ENCODE measurements at regions not wholly inside any gene's neighbourhood (a gene's known extent, or its start where the extent isn't known, plus 50 kb on each side); places are given as distances from the start of the nearest gene placed in this dataset.
"Not testable (repeated sequence)": the region's sequence is repeated elsewhere in the genome, so short reads cannot be mapped to it uniquely, and the experiment has no call there.

GRCh38 chr22:19662049-19662684 lies 52.1 kb upstream of the SEPTIN5 start:
- DNase-seq (ENCODE audit: low spot score) = not testable (repeated sequence)

DNA sequence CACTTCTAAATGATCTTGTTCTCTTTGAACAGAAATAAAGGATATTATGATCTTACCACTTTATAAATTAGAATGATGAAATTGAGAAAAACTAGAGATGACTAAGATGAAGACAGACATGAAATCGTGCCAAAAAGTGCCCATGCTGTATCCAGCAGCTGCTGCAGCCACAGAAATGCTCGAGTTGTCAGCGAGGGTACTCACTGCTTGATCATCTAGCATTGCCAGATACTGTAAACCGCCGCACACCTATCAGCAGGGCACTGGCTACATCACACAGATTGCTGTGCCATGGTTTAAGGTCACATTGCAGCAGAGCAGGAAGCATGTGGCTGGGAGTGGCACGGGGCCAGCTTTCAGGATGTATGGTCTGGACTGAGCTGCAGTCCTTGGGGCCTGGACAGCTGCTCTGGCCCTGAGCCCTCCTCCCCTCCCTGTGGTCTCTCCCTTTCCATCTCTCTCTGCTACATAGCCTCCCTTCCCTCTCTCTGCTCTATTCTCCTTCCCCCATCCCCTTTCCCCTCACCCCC lies 51.0 kb upstream of the SEPTIN5 start:
- DNase-seq (ENCODE audit: low spot score) = no peak

- DNase-seq (ENCODE audit: low spot score) = no peak
These were observed 50.4 kb upstream of the SEPTIN5 start for GRCh38 chr22:19663821-19664355.

- no peak for DNase-seq (ENCODE audit: low spot score)
These were observed 49.9 kb upstream of the SEPTIN5 start for GRCh38 chr22:19664406-19664805.

Data from CD4-positive, alpha-beta T cell treated with Interleukin-15 for 4 hours (primary cell).